GM18498 (cell line): ENCODE measurements at regions not wholly inside any gene's neighbourhood (a gene's known extent, or its start where the extent isn't known, plus 50 kb on each side); places are given as distances from the start of the nearest gene placed in this dataset.

ENCODE experiments used
- ATAC-seq: cut with Tn5 transposase; IDR thresholded peaks from one replicate; pipeline ENCODE4 v1.9.1; 2021; ENCODE audit warnings: mild to moderate bottlenecking, moderate library complexity; ENCODE audit not compliant: unreplicated experiment

DNA sequence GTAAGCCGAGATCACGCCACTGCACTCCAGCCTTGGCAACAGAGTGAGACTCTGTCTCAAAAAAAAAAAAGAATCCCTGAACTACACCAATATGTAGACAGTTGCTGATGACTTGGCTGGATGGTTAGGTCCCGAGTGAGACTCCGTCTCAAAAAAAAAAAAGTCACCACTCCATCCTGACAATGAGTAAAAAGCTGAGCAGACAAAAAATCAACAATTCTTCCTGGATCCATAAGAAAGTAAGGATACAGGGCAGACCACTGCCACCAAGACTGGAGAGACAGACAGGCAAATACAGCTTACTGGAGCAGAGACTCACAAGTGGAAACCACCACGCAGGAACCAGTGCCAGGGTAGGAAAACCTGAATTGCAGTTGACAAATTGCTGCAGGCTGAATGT, 67.1 kb upstream of the ERCC4 start:
- ATAC-seq, result no peak

- no peak for ATAC-seq
Observed at GRCh38 chr16:13856398-13856797, 63.6 kb upstream of the ERCC4 start.

DNA sequence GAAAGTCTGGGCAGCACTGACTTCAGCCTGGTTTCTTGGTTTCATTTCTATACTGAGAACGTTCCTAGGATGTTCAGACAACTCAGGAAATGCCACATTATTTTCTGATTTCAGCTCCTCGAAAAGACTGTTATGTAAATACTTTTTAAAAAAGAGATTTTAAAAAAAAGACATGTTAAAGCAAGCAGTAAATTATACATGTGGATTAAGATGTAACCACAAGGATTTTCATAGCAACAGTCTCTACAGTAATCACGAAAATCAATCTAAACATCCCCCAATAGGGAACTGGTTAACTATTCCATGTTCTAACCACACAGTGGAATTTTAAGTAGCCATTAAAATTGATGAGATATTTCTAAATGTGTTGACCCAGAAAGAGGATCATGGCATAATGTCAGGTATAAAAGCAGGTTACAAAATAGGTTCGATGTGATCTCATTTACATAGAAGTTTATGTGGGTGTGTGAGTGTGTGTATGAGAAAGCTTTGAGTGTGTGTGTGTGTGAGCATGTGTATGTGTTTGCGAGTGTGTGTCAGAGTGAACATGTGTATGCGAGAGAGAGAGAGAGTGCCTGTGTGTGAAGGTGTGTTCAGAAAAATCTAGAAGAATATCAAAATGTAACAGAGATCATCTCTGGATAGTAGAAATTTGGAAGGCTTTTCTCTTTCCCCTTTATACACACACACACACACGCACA, 63.0 kb upstream of the ERCC4 start:
- ATAC-seq, result no peak

DNA sequence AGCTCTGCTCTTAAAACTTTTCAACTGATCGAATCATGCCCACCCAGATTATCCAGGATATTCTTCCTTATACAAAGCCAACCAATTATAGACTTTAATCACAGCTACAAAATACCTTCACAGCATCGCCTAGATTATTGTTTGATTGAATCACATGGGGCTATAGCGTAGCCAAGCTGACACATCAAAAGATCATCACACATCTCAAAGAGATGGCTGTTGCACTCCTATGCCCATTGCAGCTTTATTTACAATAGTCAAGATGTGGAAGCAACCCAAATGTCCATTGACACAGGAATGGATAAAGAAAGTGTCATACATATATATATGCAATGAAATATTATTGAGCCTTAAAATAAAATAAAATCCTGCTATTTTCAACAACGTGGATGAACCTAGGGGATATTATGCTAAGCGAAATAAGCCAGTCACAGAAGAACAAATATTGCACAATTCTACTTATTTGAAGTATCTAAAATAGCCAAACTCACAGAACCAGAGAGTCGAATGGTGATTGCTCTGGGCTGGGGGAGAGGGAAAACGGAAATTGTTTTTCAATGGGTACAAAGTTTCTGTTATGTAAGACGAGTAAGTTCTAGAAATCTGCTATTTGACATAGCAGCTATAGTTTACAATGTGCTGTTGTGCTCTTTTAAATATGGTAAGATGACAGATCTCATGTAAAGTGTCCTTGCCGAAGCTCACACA, 60.9 kb upstream of the ERCC4 start:
- ATAC-seq, result no peak

DNA sequence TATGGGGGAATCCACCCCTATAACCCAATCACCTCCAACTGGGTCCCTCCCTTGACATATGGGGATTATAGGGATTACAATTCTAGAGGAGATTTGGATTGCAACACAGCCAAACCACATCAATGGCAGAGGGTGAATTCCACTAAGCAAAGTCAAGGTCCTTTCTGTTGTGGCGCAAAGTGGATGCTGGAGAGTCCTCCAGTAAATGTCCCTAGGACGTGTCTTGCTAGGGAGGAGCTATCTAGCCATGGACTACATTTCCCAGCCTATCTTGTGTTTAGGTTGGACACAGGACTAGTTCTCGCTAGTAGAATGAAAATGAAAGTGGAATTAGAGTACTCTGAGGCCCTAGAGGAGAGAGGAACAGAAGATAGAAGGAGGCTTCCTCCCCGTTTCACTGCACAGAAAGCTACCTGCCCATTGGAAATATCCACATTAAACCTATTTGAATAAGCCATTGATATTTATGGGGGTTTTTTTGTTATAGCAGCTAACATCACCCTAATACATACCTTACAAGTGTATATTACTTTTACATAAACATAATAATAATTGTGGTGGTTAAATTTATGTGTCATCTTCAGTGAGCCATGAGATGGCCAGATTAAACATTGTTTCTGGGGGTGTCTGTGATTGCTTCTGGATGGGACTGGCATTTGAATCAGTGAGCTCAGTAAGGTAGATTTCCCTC, 56.7 kb upstream of the ERCC4 start:
- ATAC-seq, result no peak

DNA sequence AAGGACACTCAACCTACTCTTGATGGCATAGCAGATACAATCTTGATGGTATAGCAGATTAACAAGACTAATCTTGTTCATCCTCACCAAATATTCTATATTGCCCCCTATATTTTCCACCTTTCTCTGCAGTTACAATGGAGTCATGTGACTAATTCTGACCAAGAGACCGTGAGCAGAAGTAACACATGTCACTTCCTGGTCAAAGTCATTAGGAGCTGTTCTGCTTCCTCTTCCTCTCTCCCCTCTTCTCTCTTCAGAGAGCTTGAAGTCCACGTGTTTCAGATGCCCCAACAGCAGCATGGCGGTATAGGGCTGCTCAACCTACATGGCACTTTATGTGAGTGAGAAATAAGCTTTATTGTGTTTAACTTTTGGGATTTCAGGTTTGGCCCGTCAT, 55.3 kb upstream of the ERCC4 start:
- ATAC-seq, result no peak

GRCh38 chr16:13866073-13866472, 53.9 kb upstream of the ERCC4 start:
- ATAC-seq, result no peak
